ENCODE measurements at regions not wholly inside any gene's neighbourhood (a gene's known extent, or its start where the extent isn't known, plus 50 kb on each side); places are given as distances from the start of the nearest gene placed in this dataset.

- DNase-seq (ENCODE audit: low read depth): no peak
Observed at GRCh38 chr6:11358904-11359830, 126.7 kb upstream of the NEDD9 start.

GRCh38 chr6:11357285-11357684 is 124.8 kb upstream of the NEDD9 start:
- DNase-seq (ENCODE audit: low read depth): no peak

DNA sequence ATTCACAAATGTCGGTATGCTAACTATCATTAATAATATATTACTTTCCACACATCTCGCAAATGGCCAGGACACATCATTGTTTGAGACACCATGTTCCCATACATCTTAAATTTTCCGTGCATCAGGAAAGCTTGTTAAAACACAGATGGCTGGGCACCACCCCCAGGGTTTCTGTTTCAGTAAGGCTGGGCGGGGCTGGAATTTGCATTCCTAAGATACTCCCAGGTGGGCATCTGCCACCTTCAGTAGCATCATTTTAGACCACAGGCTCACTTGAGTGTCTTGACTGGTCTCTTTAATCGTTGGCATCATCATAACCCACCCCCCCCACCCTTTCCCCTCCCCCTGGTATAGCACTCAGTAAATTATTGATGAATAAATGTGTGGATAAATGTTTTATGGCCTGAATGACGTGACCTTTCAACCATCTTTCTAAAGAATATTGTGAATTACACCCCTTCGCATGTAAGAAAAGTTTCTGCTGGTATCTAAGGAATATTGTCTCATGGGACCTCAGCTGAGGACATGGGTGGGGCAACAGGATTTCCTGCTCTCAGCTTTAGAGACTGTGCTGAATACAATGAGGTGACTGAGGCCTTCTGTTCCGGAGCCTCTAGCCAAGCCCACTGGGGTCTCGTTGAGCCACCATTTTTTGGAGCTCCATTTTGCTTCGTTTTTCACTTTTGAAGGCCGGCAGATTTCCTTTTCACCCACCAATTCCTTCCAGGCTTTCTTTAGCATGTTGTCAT is 124.1 kb upstream of the NEDD9 start:
- DNase-seq (ENCODE audit: low read depth): no peak

DNA sequence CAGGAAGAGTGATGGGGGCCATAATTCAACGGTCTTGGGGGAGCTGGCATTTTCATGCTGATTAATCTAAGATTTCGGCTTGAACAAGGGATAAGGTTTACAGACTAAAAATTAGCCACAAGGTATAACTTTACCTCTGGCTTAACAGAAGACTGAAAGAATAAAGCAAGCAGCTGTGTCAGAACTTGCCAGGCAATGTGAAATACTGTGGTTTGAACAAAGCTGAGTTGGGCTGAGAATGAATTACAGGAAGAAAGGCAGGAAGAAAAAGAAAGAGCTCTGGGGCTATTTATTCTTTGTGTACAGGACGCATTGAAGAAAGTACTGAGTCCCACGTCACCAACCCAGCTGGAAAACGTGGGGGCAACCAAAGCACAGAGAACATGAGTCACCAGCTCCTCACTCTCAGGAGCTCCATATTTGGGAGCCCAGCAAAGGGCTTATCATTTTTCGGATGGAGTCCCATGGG is 121.5 kb upstream of the NEDD9 start:
- no peak for DNase-seq (ENCODE audit: low read depth)

DNA sequence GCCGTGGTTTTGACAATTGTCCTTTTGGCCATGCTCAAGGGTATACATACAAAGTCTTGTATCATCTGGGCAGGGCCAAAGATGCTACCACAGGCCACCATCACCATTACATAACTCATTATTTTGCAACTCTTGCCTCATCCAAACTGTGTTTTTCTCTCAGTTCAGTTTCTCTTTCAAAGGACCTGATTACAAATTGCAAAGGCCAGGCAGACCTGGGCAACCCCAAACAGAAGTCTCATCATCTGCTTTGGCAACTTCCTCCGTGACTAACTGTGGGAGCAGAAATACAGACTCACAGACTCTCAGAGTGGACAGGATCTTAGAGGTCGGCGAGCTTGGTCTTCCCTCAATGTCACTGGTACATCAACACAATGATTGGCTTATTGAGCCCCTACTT is 117.8 kb upstream of the NEDD9 start:
- DNase-seq (ENCODE audit: low read depth): no peak

GRCh38 chr6:11349880-11350279 is 117.4 kb upstream of the NEDD9 start:
- DNase-seq (ENCODE audit: low read depth): no peak

- DNase-seq (ENCODE audit: low read depth): no peak
Observed at GRCh38 chr6:11346516-11346915, 114.0 kb upstream of the NEDD9 start.

- DNase-seq (ENCODE audit: low read depth): no peak
Observed at GRCh38 chr6:11345536-11345935, 113.1 kb upstream of the NEDD9 start.

DNA sequence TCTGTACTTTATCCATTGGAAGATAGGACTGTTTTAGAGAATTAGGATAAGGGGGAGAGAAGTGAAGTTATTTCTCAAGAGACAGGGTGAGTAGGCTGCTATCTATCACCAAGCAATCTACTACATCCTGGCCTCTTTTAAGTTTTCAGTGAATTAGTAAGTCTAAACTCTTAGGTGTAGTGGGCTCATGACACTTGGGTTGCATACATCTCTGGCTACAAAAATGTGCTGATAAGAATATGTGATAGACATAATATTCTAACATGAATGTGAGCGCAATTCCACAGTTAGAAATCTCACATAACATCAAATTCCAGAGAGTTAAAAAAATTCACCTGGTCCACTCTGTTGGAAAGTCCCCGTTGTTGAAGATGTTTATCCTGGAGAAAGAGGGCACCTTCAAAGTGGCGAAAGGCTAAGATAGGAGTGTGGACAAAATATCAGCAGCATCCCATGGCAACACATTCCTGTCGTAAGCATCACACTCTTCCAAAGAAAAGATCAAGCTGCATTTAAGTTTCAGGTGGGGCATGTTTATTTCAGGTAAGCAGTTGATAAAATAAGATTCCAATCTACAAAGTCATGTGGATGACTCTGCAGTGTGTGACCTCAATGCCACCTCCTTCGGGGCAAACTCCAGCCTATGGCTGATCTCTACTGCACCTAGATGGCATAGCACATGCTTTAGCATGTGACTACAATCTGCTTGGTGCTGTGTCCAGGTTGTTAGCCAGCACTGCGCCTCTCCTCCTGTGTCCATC is 111.7 kb upstream of the NEDD9 start:
- no peak for DNase-seq (ENCODE audit: low read depth)

GRCh38 chr6:11341867-11342266 is 109.4 kb upstream of the NEDD9 start:
- DNase-seq (ENCODE audit: low read depth): no peak

DNA sequence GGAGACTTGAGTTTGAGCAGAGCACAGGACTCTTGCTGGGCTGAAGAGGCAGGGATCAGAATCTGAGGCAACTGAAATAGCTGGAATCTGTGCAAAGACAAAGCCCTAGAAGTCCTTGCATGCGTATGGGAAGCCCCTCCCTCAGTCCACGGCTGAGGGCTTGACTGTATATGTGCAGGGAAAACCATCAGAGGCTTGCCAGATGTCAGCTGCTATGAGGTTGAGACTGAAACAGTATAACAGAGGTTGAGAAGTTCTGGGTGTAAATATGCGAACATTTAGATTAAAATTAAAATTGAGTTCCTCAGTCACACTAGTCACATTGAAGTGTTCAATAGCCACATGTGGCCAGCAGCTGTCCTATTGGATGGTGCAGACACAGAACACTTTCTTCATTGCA is 108.8 kb upstream of the NEDD9 start:
- no peak for DNase-seq (ENCODE audit: low read depth)

DNA sequence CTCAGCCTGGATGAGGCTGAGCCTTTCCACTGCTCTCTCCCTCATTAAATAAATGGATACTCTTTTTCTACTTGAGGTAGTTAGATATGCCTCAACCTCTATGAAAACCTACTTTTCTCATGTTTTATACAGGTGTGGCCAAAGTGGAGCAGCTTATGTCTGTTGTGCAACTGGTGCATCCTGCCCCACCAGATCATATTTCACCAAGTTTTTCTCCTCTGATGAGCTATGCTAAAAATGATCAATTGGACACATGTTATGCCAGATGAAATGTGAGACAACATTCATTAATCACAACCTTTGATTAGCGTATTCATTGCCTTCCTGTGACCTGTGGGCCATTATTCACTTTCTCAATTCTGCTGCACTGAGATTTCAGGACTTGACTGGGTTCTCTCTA is 106.9 kb upstream of the NEDD9 start:
- DNase-seq (ENCODE audit: low read depth): no peak

DNA sequence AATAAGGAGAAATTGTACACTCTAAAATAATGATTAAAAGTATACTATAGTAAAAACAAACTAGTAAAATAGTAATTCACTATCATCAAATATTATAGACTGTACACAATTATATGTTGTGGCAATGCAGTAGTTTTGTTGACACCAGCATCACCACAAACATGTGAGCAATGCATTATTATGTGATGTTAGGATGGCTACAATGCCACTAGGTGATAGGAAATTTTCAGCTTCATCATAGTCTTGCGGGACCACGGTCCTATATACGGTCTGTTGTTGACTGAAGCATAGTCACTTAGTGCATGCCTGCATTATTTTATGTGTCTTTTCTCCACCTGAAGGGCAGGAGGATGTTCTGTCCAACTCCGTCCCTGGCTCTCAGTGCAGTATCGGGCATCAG is 104.8 kb upstream of the NEDD9 start:
- no peak for DNase-seq (ENCODE audit: low read depth)

- DNase-seq (ENCODE audit: low read depth): no peak
Observed at GRCh38 chr6:11335826-11336225, 103.4 kb upstream of the NEDD9 start.

DNA sequence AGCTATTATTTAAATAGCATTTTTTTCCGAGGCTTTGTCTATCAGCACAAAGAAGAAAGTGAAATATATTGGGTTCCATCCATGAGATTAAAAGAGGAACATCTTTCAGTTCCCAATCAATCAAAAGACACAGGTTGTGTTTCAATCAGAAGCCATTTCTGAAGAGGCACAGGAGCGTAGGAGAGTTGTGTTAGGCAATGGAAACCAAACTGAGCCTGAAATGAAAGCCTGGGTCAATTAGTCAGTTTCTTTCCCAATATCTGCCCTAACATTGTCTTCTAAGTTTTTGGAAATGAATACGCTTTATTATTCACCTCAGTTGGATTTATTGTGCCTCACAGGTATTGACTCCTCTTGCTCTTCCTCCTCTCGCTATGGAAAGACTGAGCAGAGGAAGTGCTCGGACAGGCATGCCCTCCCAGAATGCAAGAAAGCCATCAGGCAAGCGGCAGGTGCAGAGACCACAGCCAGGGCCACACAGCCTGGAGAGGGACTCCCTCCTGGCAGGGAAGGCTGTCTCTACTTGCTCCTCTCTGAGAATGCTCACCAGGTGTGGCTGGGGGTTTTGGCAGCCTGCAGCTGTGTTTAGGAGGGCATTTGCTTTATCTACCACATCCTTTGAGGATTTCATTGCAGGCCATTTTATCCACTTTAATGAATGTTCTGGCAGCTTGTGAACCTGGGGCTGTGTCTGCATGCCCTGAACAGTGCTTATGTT is 100.8 kb upstream of the NEDD9 start:
- no peak for DNase-seq (ENCODE audit: low read depth)

DNA sequence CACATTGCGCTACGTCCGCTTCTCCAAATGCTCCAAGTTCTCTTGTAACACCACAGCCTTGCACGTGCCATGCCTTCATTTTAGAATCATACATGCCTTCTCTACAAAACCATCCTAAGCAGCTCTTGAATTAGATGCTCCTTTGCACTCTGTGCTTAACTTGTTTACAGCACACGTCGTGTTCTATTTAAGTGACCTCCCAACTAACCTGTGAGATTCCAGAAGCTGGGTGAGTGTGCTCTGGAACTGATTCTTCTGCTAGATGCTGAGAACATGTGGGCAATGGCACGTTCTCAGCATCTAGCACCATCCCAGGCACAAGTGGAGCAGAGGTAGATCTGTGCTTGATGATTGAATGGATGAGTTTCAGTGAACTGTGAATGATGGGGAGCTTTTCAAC is 100.0 kb upstream of the NEDD9 start:
- no peak for DNase-seq (ENCODE audit: low read depth)

DNA sequence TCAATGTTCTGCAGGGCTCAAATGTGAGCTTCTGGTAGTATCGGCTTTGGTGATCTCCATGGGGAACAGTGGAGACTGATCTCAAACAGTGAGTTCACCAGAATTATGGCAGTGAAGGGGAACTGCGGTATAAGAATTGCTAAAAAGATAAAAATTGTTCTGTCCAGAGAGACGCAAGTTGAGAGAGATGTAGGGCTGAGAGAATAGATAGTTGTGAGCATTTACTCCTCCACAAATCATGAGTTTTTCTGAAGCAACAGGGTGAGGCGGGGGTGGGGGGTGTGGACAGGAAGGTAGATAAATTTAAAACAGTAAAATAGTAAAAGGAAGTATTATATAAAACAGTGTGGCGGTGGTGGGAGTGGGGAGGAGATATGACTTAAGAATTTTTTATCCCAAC is 98.6 kb upstream of the NEDD9 start:
- DNase-seq (ENCODE audit: low read depth): no peak

- DNase-seq (ENCODE audit: low read depth): no peak
Observed at GRCh38 chr6:11330413-11330760, 97.9 kb upstream of the NEDD9 start.

DNA sequence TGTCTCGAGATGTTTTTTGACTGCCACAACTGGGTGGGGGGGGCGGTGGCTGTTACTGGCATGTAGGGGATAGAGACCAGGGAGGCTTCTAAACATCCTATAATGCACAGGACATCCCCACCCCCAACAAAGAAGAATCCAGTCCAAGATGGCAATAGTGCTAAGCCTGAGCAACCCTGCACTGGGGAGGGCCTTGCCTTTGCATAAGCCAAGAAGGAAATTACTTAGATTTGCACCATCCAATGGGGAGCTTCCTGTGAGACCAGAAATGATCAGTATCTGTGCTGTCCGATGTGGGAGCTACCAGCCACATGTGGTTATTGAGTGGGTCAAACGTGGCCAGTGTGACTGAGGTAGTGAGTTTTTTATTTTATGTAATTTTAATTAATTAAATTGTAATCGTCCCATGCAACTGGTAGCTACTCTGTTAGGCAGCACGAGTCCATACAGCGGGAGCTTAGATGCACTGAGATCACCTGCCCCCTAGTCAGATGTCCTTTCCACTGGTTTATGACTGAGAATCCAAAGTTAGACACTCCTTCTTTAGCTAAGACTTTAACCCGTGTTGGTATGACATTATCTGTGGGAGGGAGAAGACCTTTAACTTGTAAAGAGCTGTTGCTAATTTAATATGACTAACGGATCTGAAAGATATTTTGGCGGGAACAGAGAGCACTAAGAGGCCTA is 97.4 kb upstream of the NEDD9 start:
- DNase-seq (ENCODE audit: low read depth): no peak

- no peak for DNase-seq (ENCODE audit: low read depth)
Observed at GRCh38 chr6:11328613-11329247, 96.3 kb upstream of the NEDD9 start.

DNA sequence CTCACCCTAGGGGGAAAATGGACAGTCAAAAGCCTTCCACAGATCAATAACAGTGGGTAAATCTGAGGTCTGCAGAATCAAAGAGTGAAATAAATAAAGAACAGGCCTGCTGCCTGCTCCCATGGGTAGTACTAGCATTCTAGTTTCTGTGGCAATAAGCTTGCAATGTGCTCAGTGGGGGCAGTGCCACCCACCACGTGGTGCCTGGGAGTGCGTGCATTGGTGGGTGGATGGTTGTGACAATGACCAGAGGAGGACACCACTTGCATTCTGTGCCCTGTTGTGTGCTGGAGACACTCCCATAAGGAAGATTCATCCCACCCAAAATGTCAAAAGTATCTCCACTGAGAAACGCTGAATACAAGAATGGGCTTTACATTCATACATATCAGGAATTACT is 95.5 kb upstream of the NEDD9 start:
- no peak for DNase-seq (ENCODE audit: low read depth)

All from fibroblast of the conjunctiva (primary cell).